DMS114 treated with DMSO at 0.1 percent for 48 hours (cell line): ENCODE measurements at regions not wholly inside any gene's neighbourhood (a gene's known extent, or its start where the extent isn't known, plus 50 kb on each side); places are given as distances from the start of the nearest gene placed in this dataset.

Experiments used
- DNase-seq: peaks from one replicate; lab custom pipeline; 2025; ENCODE audit not compliant: unreplicated experiment; lab: John Stamatoyannopoulos, UW

DNA sequence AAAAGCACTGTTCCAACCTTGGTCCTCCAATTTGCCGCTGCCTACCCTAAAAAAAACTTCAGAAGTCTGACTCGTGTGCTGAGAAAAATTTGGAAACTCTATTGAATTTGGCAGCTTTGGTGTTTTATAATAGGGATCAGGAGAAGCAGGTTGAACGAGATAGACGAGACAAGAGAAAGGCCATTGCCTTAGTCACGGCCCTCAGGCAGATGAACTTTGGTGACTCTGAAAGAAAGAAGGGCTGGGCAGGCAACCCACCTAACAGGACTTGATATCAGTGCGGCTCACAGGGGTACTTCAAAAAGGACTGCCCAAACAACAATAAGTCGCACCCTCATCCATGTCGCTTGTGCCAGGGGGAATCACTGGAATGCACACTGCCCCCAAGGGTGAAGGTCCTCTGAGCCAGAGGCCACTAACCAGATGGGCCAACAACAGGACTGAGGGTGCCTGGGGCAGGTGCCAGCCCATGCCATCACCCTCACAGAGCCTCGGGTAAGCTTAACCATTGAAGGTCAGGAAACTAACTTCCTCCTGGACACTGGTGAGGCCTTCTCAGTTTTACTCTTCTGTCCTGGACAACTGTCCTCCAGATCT lies 102.5 kb upstream of the SSTR1 start:
- DNase-seq = no peak

DNA sequence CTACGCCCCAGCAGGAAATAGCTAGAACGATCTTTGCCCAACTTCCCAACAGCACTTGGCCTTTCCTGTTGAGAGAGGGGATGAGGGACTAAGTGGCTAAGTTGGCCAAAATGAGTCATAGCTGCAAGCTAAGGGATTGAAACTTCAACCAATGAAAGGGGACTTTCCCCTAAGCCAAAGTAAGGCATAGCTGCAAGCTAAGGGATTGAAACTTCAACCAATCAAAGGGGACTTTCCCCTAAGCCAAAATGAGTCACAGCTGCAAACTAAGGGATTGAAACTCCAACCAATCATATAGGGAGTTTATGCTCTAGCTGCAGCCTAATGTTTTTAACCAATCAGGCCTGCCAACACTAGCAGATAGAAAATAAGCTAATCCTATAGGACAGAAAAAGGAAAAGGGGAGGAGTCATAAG lies 100.5 kb upstream of the SSTR1 start:
- no peak for DNase-seq

DNA sequence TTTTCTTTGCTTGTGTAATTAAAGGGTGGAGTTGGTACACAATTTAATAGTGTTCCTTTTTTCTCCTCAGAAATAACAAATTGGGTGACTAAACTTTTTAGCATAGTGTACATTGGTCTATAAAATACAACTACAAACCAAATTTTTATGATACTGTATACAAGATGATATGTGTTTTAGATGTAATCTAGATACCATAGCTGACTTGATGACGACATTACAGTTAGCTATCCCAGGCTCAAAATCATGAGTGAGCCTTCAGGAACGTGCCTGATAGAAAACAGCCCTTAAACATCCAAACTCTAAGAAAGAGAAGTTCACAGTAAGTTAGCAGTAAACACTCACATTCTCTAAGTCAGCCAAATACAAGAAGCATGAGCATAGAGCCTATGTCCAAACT lies 99.0 kb upstream of the SSTR1 start:
- no peak for DNase-seq

DNA sequence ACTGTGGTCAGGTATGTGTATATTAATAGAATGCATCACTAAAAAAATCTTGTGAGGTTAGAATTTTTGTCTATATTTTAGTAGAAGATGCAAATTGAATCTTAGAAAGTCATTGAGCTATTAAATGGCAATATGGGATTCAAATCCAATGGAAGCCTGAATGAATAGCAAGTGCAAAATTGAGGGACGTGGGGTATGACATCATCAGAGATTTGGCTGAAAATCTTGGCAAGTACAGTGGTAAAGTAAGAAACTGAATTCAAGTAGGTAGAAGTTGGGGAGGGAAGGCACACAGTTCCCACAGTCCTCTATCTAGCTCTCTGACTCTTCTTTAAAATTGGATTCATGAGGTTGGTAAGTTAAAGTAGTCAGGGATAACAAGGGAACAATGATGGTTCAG lies 97.4 kb upstream of the SSTR1 start:
- no peak for DNase-seq

DNA sequence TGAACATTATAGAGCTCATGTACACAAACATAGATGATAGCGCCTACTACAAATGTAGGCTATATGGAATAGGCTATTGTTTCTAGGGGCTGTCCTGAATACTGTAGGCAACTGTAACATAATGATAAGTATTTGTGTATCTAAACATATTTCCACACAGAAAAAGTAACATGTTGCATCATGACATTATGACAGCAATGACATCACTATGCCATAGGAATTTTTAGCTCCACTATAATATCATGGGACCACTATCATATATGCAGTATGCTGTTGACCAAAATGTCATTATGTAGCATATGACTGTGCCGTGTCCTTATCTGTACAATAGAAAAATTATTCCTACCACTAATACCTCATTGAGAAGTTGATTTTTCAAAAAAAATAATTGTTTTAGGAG lies 96.7 kb upstream of the SSTR1 start:
- DNase-seq = no peak

DNA sequence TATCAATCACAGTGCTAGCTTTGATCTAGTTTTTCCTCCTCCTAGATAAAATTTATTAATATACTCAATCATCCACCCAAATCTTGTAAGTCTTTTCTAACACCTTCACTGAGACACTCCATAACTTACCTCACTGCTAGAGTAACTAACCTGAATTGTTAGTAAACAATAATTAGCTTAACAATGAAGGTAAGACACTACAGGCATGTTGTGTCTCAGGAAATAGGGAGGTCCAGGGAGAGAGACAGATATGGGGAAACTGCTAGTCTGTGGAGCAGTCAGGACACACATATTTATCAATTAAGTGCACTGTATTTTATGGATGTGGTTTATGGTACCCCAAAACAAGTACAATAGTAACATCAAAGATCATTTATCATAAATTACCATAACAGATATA lies 94.2 kb upstream of the SSTR1 start:
- DNase-seq = no peak

DNA sequence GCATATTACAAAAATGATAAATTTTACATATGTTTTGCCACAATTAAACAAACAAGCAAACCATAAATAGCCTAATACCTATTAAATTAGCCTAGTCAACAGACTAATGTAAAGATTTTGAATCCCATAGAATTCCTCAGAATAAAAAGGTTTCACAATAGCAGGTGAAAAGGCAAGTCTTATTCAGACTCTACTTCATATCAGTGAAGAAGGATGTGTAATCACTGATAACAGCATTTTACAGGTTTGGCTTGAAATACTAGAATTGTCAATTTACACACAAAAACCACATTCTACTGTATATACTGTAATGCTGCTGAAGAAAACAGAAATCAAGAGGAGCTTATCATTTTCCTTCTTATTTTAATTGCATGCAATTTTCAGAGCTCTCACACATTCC lies 90.8 kb upstream of the SSTR1 start:
- DNase-seq = no peak

DNA sequence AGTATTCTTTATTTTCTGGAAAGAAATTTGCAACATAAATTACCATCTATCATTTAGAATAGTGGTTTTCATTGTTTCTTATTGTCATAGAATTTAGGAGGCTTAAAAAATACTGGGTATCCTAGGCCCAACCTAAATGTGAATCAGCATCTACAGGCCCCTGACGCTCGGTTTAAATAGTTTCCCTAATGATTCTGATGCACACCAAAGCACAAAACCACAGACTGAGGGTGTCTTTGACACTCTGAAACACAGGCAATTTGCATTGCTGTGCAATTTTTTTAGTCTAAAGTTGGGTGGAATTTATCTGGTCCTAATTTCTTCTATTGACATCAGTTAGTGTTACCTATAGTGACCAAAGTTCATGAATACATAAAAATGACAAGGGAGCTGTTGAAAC lies 87.6 kb upstream of the SSTR1 start:
- no peak for DNase-seq

DNA sequence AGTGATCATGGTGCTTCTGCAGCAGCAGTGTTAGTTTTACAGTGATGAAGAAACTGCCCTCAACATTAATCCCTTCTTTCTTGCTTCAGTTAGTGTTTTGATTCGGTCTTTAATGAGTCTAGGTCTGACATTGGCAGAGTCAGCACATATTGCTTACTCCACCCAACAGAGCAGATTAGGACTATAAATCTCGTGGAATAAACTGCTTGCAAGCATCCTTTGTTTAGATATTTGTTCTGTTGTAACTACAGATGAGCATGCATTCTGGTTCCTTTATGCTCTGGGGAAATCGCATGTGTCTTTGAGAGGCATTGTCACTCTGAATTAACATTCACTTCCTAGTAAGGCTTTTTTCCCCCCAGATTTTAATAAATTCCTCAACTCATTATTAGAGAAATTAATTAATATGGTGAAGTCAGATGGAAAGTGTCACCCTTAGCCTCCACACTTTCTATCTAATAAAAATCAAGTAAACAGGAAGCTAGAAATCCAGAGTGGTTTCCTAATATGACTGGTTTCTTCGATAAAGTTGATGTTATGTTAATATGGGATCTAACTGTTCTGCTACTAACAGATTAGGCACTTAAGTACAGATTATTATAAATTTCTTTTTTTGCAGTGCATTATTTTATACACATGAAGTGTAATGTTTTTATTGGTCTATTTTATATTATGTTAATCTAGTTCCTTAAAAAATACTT lies 86.2 kb upstream of the SSTR1 start:
- DNase-seq = no peak

DNA sequence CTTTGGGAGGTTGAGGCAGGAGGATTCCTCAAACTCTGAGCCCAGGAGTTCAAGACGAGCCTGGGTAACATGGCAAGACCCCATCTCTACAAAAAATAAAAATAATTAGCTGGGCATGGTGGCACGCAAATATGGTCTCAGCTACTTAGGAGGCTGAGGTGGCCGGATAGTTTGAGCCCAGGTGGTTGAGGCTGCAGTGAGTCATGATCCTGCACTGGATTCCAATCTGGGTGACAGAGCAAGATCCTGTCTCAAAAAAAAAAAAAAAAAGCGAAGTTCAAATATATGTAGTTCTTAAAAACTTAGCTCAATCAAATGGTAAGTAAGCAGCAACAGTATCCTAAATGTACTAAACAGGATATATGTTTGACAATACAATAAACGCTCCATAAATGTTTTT lies 85.5 kb upstream of the SSTR1 start:
- no peak for DNase-seq

DNA sequence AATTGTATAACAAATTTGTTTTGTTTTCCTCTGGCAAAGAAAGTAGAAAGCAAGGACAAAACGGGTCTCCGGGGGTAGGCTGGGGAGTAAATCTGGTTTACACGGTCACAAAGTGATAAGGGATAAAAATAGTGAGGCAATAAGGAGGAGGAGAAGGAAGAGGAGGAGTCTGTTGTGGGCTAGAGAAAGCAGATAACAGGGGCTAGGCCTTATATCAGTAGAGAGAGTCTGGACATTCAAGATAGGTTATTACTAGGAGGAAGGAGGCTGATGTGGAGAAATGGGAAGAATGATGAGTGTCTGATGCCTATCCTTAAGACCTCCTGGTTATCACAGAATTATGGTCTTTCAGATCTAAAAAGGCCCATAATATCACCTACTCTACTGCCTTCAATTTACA lies 83.2 kb upstream of the SSTR1 start:
- no peak for DNase-seq

DNA sequence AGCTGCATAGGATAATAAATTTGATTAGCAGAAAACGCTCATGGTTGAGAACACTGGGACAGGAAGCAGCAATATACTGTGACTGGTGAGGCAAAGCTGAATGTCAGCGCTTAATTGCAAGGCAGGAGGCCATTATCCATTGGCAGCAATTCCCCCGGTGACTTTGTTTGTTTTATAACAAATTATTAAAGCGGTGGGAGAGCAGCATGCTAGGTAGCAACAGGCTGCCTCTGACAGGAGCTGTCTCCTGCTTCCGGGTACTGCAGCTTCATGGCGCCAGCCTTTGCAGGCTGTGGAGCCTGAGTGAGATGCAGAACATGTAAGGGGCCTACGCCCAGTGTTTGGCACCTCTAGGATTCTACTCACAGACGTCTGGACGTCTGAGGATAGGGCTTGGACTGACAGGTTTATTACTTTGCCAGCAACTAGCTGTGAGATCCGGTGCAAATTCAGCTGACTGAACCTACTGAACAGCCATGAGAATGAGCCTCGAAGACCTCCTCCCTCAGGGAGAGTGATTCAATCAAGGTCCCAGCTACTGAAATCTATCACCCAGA lies 82.1 kb upstream of the SSTR1 start:
- no peak for DNase-seq

DNA sequence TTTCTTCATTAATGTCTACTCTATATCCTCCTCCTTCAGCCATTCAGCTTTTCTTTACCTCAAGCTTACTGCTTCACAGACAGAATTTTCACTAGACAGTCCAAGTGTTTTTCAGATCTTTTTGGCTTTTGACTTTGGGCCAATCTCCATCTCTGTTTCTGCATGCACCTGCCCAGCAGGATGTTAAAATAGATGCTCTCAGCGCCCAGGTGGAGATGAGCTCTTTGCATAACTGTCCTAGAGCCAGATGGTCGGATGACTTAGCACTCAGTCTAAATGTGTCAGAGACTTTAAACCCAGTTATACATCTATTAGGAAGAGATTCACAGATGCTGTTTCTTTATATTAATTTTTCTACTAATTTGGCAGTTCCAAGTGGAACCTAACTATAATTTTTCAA lies 80.3 kb upstream of the SSTR1 start:
- DNase-seq = no peak

DNA sequence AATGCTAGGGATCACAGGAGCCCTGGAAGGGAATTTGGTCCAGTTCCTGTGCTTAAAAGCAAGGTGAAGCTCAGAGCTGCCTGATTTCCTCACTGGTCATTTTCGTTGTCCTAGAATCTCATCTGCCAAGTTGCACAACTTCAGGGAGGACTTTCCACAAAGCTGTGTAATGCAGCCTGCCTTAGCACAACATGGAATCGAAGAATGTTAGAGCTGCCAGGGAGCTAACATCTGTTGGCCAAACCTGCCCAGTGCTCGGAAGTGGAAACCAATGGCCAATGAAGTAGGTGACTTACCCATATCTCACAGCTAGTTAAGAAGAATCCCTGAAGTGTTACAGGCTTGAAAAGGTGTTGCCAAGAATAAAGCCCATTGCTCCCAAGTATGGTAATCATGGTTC lies 79.9 kb upstream of the SSTR1 start:
- no peak for DNase-seq

DNA sequence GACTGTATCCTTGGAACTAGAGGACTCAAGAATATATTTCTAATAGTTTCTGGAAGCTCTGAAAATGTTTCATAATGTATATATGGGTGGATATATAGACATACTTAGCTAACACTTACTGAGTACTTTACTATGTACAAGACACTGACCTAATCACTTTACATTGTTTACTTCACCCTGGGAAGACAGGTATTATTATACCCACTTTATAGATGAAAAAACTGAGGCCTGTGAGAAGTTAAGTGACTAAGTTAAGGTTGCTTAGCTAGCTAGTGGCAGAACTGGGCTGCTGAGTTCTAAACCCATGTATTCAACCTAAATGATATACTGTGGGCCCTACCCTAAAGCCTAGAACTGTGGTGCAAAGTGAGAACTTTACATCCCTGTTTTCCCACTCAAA lies 79.1 kb upstream of the SSTR1 start:
- DNase-seq = no peak

DNA sequence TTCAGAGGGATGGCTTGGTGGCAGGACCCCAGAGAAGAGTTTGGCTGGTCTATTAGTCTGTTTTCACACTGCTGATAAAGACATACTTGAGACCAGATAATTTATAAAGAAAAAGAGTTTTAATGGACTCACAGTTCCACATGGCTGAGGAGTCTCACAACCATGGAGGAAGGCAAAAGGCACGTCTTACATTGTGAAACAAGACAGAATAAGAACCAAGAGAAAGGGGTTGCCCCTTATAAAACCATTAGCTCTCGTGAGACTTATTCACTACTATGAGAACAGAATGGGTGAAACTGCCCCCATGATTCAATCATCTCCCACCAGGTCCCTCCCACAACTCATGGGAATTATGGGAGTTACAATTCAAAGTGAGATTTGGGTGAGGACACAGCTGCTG lies 78.5 kb upstream of the SSTR1 start:
- no peak for DNase-seq

DNA sequence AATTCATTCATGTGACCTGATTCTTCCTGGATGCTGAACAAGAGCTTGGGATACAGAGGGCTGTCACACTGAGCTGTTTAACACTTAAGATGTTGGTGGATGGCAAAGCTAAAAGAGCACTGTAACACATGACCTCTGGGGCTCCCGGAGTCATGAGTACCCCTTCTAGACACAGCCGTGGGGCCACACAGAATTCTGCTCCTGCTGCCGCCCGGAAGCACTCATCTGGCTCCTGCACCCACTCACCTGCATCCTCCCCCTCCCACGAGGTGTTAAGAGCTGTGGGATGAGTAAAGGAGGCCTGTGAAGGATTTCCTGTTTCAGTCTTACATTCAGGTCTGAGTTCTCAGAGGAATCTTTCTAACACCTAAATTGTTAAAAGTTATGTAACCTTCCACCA lies 78.0 kb upstream of the SSTR1 start:
- no peak for DNase-seq

DNA sequence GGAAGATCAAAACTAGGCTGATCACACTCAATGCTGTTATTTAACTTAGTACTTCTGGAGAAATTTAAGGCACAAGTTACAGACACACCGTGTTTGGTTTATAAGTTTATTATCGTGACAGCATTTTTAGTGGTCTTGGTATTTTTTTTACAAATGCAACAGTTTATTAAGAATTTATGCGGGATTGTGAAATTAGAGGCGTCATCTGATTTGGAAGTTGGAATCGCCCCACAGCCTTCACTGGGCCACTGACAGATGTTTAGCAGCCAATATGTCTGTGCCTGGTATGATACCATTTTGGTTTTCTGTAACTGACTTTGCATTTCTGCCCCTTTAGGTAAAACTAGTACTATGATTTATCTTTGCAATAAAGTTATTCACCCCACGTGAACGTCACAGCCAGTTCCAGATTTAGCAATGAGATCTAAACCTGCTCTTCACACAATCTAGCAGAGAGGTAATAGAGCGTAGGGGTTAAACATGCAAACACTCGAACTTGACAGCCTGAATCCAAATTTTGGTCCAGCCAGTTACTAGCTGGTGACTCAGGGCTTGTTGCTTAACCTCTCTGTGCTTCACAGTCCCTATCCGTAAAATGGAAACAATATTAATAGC lies 73.2 kb upstream of the SSTR1 start:
- DNase-seq = no peak

DNA sequence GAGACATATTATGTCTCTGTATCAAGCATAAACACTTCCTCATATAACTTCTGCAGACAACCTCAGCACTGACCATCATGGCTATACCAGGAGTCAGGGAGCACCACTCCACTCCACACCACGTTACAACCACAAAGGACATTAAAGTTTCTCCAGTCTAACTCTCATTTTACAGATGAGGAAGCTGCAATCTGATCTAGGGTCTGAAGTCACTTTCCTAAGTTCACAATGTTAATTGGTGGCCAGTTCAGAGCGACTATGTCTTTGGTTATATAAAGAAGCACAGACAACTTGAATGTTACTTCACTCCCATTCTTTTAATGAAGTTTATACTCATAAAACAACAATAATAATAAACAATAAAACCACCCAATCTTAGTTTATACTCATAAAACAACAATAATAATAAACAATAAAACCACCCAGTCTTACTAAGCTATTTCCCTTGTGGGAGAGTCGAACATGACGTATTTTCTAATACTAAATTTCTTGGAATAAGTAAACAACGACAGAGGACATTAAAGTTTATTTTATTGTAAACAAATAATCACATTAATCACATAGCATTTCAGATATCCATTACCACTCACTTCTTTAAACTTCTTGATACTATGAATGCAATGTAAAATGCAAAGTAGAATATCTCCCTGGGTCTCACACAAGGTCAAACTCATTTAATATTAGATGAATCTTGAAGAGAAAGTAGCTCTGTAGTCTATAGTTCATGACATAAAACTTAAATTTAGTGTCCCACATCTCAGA lies 72.4 kb upstream of the SSTR1 start:
- DNase-seq = no peak

DNA sequence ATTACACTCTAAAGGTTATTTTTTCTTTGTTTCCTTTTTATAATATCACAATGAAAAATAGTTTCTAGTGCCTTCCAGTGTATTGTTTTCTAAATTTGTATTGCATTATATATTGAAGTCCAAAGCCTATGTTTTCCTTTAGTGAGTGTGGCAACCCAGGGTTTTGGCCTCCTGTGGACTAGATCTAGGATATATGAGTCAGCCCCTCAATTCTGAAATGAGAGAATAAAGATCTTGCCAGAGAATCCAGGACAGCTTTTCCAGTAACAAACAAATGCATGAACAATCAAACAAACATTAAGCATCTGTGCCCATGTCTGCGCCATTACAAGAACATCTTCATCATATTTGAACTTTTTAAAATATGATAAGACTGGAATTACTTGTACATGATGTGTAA lies 70.7 kb upstream of the SSTR1 start:
- DNase-seq = no peak

DNA sequence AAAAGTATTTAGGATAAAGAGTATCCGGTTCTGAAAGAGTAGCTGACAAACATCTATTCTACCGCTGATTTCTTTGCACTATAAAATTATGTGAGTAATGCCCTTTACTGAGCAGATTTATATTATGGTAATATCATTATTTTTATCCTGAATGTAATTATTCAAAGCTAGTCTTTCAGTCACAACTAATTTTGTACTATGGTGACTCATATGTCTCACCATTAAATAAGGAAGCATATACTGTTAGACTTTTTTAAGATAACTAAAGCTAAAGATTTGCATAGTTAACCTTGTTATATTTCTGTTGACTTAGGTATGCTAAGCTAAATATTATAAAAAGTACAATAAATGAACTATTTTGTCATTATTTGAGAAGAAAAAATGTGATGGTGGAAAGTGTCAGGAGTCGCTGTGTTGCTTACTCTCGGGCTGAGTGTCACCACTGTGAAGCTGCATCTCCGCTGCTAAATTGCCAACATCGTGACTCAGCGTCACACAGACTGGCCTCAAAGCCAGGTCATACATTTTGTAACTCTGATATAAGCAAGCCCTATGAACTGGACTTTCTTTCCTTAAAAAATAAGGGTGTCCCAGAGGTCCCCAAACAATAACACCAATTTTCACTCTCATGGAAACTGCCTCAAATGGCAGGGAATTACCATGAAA lies 69.1 kb upstream of the SSTR1 start:
- no peak for DNase-seq
